ENCODE measurements at regions not wholly inside any gene's neighbourhood (a gene's known extent, or its start where the extent isn't known, plus 50 kb on each side); places are given as distances from the start of the nearest gene placed in this dataset.

DNA sequence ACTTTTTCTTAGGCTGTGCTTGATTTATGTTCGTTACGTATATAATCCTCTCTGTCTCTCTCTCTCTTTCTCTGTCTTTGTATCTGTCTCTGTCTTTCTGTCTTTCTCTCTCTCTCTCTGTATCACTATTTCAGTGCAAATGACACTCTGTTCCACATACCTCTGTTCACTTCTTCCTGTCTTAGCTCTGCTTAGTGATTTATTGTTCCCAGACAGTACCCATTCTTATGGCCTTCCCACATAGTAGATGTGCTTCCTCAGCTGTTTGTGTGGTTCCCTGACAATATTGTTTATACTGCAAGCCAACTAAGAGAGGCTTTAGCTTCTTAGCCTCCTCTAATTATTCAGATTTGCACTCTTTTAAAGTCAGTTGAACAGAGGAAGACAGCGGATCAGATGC lies 1244.2 kb downstream of the DIAPH3 start:
- TF ChIP-seq POLR2AphosphoS5 (IDR thresholded peaks at IDR 0.05; ENCODE audit: low read depth, low read length) (no peak), POLR2A (IDR thresholded peaks at IDR 0.05; ENCODE audit: low read depth, low read length) (no peak), TAF1 (IDR thresholded peaks at IDR 0.05; ENCODE audit: low read depth, low read length) (no peak)

All from GM12891 (cell line).